ENCODE measurements at regions not wholly inside any gene's neighbourhood (a gene's known extent, or its start where the extent isn't known, plus 50 kb on each side); places are given as distances from the start of the nearest gene placed in this dataset.

GRCh38 chr17:73711916-73712315 lies 67.7 kb upstream of the SDK2 start:
- no peak for TF ChIP-seq EZH2 (IDR thresholded peaks at IDR 0.05; ENCODE audit: borderline replicate concordance, low read length)
- TF ChIP-seq CTCF (IDR thresholded peaks at IDR 0.05; ENCODE audit: low read length): no peak

Measured in OCI-LY1 (cell line).